Progenitor cell of endocrine pancreas (in vitro differentiated cells): ENCODE measurements at regions not wholly inside any gene's neighbourhood (a gene's known extent, or its start where the extent isn't known, plus 50 kb on each side); places are given as distances from the start of the nearest gene placed in this dataset.

ENCODE experiments used
- DNase-seq: peaks from one replicate; pipeline ENCODE4 v3.0.0; 2021; ENCODE audit warnings: low spot score; ENCODE audit not compliant: unreplicated experiment
- H3K27ac Mint-ChIP-seq: 2 replicates; pipeline ENCODE4 v1.8.0; 2021; ENCODE audit warnings: mild to moderate bottlenecking, moderate library complexity, mixed read lengths
- H3K27me3 Mint-ChIP-seq: 2 replicates; pipeline ENCODE4 v1.8.0; 2021; ENCODE audit warnings: mixed read lengths
- H3K36me3 Mint-ChIP-seq: 2 replicates; pipeline ENCODE4 v1.8.0; 2022; ENCODE audit warnings: mixed read lengths; ENCODE audit not compliant: insufficient read depth
- H3K4me1 Mint-ChIP-seq: 2 replicates; pipeline ENCODE4 v1.8.0; 2021; ENCODE audit warnings: low read depth, mixed read lengths
- H3K4me3 Mint-ChIP-seq: 2 replicates; pipeline ENCODE4 v1.8.0; 2021; ENCODE audit warnings: low read depth, mild to moderate bottlenecking, moderate library complexity, mixed read lengths
- H3K9me3 Mint-ChIP-seq: 2 replicates; pipeline ENCODE4 v1.8.0; 2021; ENCODE audit warnings: low read depth, mixed read lengths
- CTCF ChIP-seq: fragments of 200-600 bp; sonication (generic); IDR thresholded peaks from one replicate; pipeline ENCODE4 v1.5.0; 2021; ENCODE audit warnings: antibody characterized with exemption, mild to moderate bottlenecking; ENCODE audit not compliant: unreplicated experiment

GRCh38 chr15:87758794-87759418 is 497.6 kb downstream of the NTRK3 start:
- no peak for TF ChIP-seq CTCF
- H3K27me3 Mint-ChIP-seq, result peaks cover 3% of the 10 kb centered on the region
- no peak for DNase-seq
- H3K4me3 Mint-ChIP-seq, result no peak overlapping the region
- H3K27ac Mint-ChIP-seq, result no peak overlapping the region
- H3K9me3 Mint-ChIP-seq, result no peaks in the 10 kb centered on the region
- no peaks in the 10 kb centered on the region for H3K4me1 Mint-ChIP-seq
- H3K36me3 Mint-ChIP-seq, result no peaks in the 10 kb centered on the region

DNA sequence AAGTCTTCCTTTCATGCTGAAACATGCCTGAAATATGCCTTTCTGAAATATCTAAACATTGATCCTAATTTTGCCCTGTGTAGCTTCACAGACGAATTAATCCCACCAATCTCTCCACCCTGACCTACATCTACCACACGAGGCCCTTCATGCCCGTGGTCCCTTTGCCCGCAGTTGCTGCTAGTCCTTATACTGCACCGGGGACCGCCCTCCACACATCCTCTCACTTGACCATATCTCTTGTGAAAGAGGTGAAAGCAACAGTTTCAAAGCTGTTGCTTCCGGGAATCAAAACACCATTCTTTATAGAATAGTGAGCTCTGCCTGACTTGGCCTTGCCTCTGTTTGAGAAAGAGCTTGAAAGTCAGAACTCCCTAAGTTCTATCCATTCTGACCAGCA is 499.5 kb downstream of the NTRK3 start:
- TF ChIP-seq CTCF, result no peak
- peaks cover 4% of the 10 kb centered on the region for H3K27me3 Mint-ChIP-seq
- H3K27ac Mint-ChIP-seq, result no peak overlapping the region
- H3K4me1 Mint-ChIP-seq, result no peaks in the 10 kb centered on the region
- DNase-seq, result no peak
- no peak overlapping the region for H3K4me3 Mint-ChIP-seq
- no peaks in the 10 kb centered on the region for H3K9me3 Mint-ChIP-seq
- no peaks in the 10 kb centered on the region for H3K36me3 Mint-ChIP-seq

GRCh38 chr15:87756072-87756471 is 500.5 kb downstream of the NTRK3 start:
- Mint-ChIP-seq H3K9me3 (no peaks in the 10 kb centered on the region), H3K27ac (no peak overlapping the region), H3K4me1 (no peaks in the 10 kb centered on the region), H3K4me3 (no peak overlapping the region), H3K36me3 (no peaks in the 10 kb centered on the region), H3K27me3 (peaks cover 4% of the 10 kb centered on the region)
- DNase-seq, result no peak
- TF ChIP-seq CTCF, result no peak

GRCh38 chr15:87755226-87755625 is 501.3 kb downstream of the NTRK3 start:
- Mint-ChIP-seq H3K4me1 (no peaks in the 10 kb centered on the region), H3K4me3 (no peak overlapping the region), H3K27ac (no peak overlapping the region), H3K27me3 (peaks cover 4% of the 10 kb centered on the region), H3K9me3 (no peaks in the 10 kb centered on the region), H3K36me3 (no peaks in the 10 kb centered on the region)
- no peak for DNase-seq
- no peak for TF ChIP-seq CTCF

DNA sequence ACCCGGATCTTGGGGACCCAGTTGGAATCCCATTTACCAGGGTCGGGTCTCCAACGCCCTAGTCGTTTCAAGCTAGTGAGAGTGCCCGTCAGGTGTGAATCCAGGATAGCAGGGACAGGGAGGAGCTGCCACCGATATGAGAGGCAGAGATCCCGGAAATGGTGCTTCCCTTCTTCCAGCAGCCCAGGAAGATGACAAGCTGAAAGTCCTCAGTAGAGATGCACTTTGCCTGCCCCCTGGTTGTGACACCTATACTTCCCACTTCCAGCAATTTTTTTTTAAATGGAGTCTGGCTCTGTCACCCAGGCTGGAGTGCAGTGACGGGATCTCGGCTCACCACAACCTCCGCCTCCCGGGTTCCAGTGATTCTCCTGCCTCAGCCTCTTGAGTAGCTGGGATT is 503.0 kb downstream of the NTRK3 start:
- no peak overlapping the region for H3K4me3 Mint-ChIP-seq
- H3K27me3 Mint-ChIP-seq, result peaks cover 4% of the 10 kb centered on the region
- no peaks in the 10 kb centered on the region for H3K9me3 Mint-ChIP-seq
- H3K27ac Mint-ChIP-seq, result no peak overlapping the region
- no peaks in the 10 kb centered on the region for H3K4me1 Mint-ChIP-seq
- TF ChIP-seq CTCF, result no peak
- no peak for DNase-seq
- no peaks in the 10 kb centered on the region for H3K36me3 Mint-ChIP-seq
